ENCODE measurements at regions not wholly inside any gene's neighbourhood (a gene's known extent, or its start where the extent isn't known, plus 50 kb on each side); places are given as distances from the start of the nearest gene placed in this dataset.

GRCh38 chr3:31252216-31253185 lies 280.2 kb upstream of the STT3B start:
- Mint-ChIP-seq H3K9me3 (ENCODE audit: unreplicated experiment) (peaks cover 3% of the 10 kb centered on the region), H3K4me1 (ENCODE audit: low read depth, unreplicated experiment) (peaks cover 23% of the 10 kb centered on the region), H3K4me3 (ENCODE audit: unreplicated experiment) (no peak overlapping the region), H3K36me3 (ENCODE audit: low read depth, unreplicated experiment) (no peaks in the 10 kb centered on the region), H3K27ac (ENCODE audit: unreplicated experiment) (no peak overlapping the region), H3K27me3 (ENCODE audit: low read depth, unreplicated experiment) (peaks cover 8% of the 10 kb centered on the region)
- Histone ChIP-seq H4K20me1 (ENCODE audit: insufficient read depth, low read length) (no peaks in the 10 kb centered on the region), H3K79me2 (ENCODE audit: insufficient read depth, low read length) (no peaks in the 10 kb centered on the region), H3K9me3 (ENCODE audit: insufficient read depth, low read depth, low read length) (peaks cover 5% of the 10 kb centered on the region), H3K36me3 (ENCODE audit: insufficient read depth, low read length) (no peaks in the 10 kb centered on the region), H3K27me3 (ENCODE audit: insufficient read depth, low read length) (no peaks in the 10 kb centered on the region), H2AFZ (ENCODE audit: low read depth, low read length) (no peak overlapping the region), H3K9ac (ENCODE audit: low read length) (no peak overlapping the region), H3K27ac (ENCODE audit: low read depth, low read length) (no peak overlapping the region), H3K4me2 (ENCODE audit: low read length) (no peak overlapping the region), H3K4me1 (ENCODE audit: insufficient read depth, low read length) (no peaks in the 10 kb centered on the region), H3K4me3 (ENCODE audit: insufficient read depth, low read depth, low read length) (no peak overlapping the region)
- FAIRE-seq: no peak
- TF ChIP-seq CTCF (IDR thresholded peaks at IDR 0.05; ENCODE audit: insufficient read depth, low read depth, low read length) (no peak), EZH2 (IDR thresholded peaks at IDR 0.05; ENCODE audit: insufficient read depth, low read length) (no peak)
- no peak for DNase-seq (ENCODE audit: low read depth)

GRCh38 chr3:31253782-31254181 lies 278.9 kb upstream of the STT3B start:
- no peak overlapping the region for H3K9ac ChIP-seq (ENCODE audit: low read length)
- FAIRE-seq: no peak
- no peak overlapping the region for H3K27ac ChIP-seq (ENCODE audit: low read depth, low read length)
- peaks cover 8% of the 10 kb centered on the region for H3K27me3 Mint-ChIP-seq (ENCODE audit: low read depth, unreplicated experiment)
- peaks cover 3% of the 10 kb centered on the region for H3K9me3 Mint-ChIP-seq (ENCODE audit: unreplicated experiment)
- DNase-seq (ENCODE audit: low read depth): no peak
- TF ChIP-seq CTCF (IDR thresholded peaks at IDR 0.05; ENCODE audit: insufficient read depth, low read depth, low read length) (no peak), EZH2 (IDR thresholded peaks at IDR 0.05; ENCODE audit: insufficient read depth, low read length) (no peak)
- H3K4me3 Mint-ChIP-seq (ENCODE audit: unreplicated experiment): no peak overlapping the region
- no peaks in the 10 kb centered on the region for H3K79me2 ChIP-seq (ENCODE audit: insufficient read depth, low read length)
- H3K4me3 ChIP-seq (ENCODE audit: insufficient read depth, low read depth, low read length): no peak overlapping the region
- no peaks in the 10 kb centered on the region for H3K36me3 Mint-ChIP-seq (ENCODE audit: low read depth, unreplicated experiment)
- no peak overlapping the region for H3K27ac Mint-ChIP-seq (ENCODE audit: unreplicated experiment)
- no peaks in the 10 kb centered on the region for H3K4me1 ChIP-seq (ENCODE audit: insufficient read depth, low read length)
- peaks cover 13% of the 10 kb centered on the region for H3K4me1 Mint-ChIP-seq (ENCODE audit: low read depth, unreplicated experiment)
- peaks cover 5% of the 10 kb centered on the region for H3K9me3 ChIP-seq (ENCODE audit: insufficient read depth, low read depth, low read length)
- no peak overlapping the region for H2AFZ ChIP-seq (ENCODE audit: low read depth, low read length)
- H3K4me2 ChIP-seq (ENCODE audit: low read length): no peak overlapping the region
- no peaks in the 10 kb centered on the region for H4K20me1 ChIP-seq (ENCODE audit: insufficient read depth, low read length)
- H3K27me3 ChIP-seq (ENCODE audit: insufficient read depth, low read length): no peaks in the 10 kb centered on the region
- H3K36me3 ChIP-seq (ENCODE audit: insufficient read depth, low read length): no peaks in the 10 kb centered on the region

- no peaks in the 10 kb centered on the region for H3K4me1 ChIP-seq (ENCODE audit: insufficient read depth, low read length)
- Mint-ChIP-seq H3K4me3 (ENCODE audit: unreplicated experiment) (no peak overlapping the region), H3K36me3 (ENCODE audit: low read depth, unreplicated experiment) (no peaks in the 10 kb centered on the region), H3K4me1 (ENCODE audit: low read depth, unreplicated experiment) (peaks cover 12% of the 10 kb centered on the region), H3K9me3 (ENCODE audit: unreplicated experiment) (peaks cover 5% of the 10 kb centered on the region), H3K27ac (ENCODE audit: unreplicated experiment) (no peak overlapping the region), H3K27me3 (ENCODE audit: low read depth, unreplicated experiment) (peaks cover 8% of the 10 kb centered on the region)
- no peaks in the 10 kb centered on the region for H4K20me1 ChIP-seq (ENCODE audit: insufficient read depth, low read length)
- H3K4me3 ChIP-seq (ENCODE audit: insufficient read depth, low read depth, low read length): no peak overlapping the region
- H3K9me3 ChIP-seq (ENCODE audit: insufficient read depth, low read depth, low read length): peaks cover 5% of the 10 kb centered on the region
- DNase-seq (ENCODE audit: low read depth): no peak
- H3K27me3 ChIP-seq (ENCODE audit: insufficient read depth, low read length): no peaks in the 10 kb centered on the region
- no peak for FAIRE-seq
- TF ChIP-seq EZH2 (IDR thresholded peaks at IDR 0.05; ENCODE audit: insufficient read depth, low read length) (no peak), CTCF (IDR thresholded peaks at IDR 0.05; ENCODE audit: insufficient read depth, low read depth, low read length) (no peak)
- no peak overlapping the region for H2AFZ ChIP-seq (ENCODE audit: low read depth, low read length)
- H3K4me2 ChIP-seq (ENCODE audit: low read length): no peak overlapping the region
- no peak overlapping the region for H3K9ac ChIP-seq (ENCODE audit: low read length)
- no peaks in the 10 kb centered on the region for H3K79me2 ChIP-seq (ENCODE audit: insufficient read depth, low read length)
- no peaks in the 10 kb centered on the region for H3K36me3 ChIP-seq (ENCODE audit: insufficient read depth, low read length)
- H3K27ac ChIP-seq (ENCODE audit: low read depth, low read length): no peak overlapping the region
Measured at GRCh38 chr3:31254483-31254882, 278.2 kb upstream of the STT3B start.
